ENCODE measurements at regions not wholly inside any gene's neighbourhood (a gene's known extent, or its start where the extent isn't known, plus 50 kb on each side); places are given as distances from the start of the nearest gene placed in this dataset.
"Not testable (repeated sequence)": the region's sequence is repeated elsewhere in the genome, so short reads cannot be mapped to it uniquely, and the experiment has no call there.

DNA sequence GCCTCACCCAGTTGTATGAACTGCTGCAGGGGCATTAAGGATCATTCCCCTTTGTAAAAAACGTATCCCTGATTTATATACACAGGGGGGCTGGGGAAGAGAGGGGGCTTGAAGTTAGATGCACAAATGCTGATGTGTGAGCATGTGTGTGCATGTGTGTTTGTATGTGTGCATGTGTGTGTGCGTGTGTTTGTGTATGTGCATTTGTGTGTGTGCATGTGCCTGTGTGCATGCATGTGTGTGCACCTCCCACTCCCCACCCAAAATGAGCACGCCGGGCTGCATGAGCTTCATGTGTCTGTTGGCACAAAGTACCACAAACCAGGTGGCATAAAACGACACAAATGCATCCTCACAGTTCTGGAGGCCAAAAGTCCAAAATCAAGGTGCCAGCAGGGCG is 1315.2 kb downstream of the TBC1D22A start:
- no peak for DNase-seq (ENCODE audit: low read depth)

DNA sequence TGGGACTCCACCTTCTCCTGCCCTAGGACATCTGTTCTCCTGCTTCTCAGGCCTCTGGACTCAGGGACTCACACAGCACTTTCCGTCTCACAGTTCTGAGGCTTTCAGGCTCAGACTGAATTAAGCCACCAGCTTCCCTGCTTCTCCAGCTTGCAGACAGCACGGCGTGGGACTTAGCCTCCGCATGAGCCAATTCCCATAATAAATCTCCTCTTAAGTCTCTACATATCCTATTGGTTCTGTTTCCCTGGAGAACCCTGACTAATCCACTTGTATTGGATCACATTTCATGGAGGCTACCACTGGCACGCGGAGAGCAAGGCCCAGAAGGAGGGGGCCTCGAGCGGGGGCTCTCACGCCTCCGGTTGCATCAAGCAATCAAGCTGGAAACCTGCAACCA is 1313.6 kb downstream of the TBC1D22A start:
- DNase-seq (ENCODE audit: low read depth): no peak

DNA sequence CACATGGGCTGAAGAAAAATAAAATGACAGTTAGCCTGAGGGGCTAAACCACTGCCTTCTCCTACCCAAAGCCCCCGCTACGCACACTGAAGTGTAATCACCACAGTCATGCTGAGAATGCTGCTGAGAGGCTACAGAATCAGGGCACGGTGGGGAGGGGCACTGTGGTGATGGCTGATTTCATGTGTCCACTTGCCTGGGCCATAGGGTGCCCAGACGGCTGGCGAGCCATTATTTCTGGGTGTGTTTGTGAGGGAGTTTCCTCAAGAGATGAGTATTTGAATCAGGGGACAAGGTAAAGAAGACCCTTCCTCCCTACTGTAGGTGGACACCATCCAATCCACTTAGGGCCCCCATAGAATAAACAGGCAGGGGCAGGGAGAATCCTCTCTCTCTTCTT is 1313.2 kb downstream of the TBC1D22A start:
- no peak for DNase-seq (ENCODE audit: low read depth)

DNA sequence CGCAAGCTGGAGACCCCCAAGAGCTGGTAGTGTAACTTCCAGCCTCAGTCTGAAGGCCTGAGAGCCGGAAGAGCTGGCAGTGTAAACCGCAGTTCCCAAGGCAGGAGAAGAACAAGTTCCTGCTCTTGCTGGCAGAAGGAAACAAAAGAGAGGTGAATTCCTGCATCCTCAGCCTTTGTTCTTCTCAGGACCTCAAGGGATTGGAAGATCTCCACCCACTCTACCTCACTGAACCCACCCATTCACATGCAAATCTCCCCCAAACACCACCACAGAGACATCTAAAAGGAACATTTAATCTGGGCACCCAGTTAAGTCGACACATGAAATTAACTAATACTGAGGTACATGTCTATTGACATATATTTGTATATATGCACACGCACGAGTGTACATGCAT is 1310.3 kb downstream of the TBC1D22A start:
- DNase-seq (ENCODE audit: low read depth): no peak

DNA sequence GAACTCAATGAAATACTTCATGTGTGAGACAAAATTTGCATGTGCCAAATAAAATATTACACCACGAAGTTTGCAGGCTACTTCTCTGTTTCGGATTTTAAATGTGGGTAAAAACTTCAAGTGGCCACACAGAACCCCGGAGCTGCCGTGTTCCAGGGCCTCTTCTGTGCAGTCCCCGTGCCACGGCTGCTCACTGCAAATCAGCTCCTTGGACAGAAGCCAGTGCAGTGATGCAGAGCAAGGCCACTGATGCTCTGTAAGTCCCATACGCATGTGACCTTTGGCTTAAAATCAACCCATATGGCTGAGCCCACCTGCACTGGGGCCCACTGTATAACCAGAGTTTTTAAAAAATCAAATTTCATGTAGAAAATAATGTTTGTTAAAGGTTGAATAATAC is 1309.4 kb downstream of the TBC1D22A start:
- no peak for DNase-seq (ENCODE audit: low read depth)

DNA sequence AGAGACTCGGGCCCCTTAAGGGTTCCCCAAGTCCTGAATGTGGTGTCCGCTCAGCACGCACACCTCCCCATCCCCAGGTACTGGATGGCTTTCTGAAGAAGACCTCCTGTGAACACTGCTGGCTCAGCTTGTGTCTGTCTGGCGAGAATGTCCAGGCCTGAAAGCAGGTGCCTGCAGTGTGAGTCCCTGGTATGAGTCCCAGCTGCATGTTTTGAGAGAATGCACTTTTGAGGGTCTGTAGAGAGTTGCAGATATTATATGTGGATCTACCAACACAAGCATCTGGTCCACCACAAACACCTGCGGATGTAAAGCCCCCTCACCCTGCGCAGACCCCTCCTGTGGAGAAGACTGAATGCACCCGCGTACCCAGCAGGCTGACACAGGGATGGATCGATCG is 1308.9 kb downstream of the TBC1D22A start:
- no peak for DNase-seq (ENCODE audit: low read depth)

DNA sequence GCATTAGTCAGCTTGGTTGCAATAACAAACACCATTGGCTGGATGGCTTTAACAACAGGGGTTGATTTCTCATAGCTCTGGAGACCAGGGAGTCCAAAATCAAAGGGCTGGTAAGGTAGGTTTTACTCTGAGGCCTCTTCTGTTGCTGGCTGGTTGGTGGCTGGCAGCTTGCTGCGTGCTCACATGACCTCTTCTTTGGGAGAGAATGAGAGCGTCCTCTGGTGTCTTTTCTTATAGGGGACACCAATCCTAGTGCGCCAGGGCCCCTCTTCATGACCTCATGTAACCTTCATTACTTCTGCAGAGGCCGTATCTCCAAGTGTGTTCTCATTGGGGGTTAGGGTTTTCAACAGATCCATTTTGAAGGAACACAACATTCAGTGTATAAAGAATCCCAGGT is 1308.3 kb downstream of the TBC1D22A start:
- no peak for DNase-seq (ENCODE audit: low read depth)

DNA sequence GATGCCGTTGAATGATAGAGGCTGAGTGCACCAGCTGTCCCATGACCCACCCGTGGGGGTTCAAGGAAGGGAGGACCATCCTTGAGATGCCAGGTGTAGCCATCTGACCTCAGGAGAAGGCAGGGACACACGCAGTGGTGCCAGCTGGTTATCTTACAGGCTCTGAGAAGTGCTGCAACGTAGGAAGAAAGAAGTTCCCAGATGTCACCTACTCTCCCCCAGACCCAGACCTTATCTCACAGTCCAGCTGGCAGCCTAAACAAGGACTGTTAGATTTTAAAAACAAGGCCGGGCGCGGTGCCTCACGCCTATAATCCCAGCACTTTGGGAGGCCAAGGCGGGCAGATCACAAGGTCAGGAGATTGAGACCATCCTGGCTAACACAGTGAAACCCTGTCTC is 1307.6 kb downstream of the TBC1D22A start:
- DNase-seq (ENCODE audit: low read depth): no peak

DNA sequence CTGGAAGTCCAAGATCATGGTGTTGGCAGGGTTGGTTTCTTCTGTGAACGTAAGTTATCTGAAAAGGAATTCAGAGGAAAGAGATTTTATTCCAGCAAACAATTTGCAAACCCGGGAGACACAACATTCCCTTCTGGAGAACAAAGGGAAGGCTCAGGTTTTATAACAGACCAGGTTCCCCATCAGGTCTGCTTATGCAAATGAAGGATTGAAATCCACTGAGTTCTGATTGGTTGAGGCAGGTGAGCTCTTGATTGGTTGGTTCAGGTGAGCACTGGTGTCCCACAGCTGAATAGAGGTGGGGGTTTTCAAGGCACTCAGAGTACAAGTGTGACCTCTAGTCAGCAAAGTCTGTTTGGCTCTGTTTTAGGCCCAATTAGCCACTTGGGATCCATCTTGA is 1306.8 kb downstream of the TBC1D22A start:
- no peak for DNase-seq (ENCODE audit: low read depth)

DNA sequence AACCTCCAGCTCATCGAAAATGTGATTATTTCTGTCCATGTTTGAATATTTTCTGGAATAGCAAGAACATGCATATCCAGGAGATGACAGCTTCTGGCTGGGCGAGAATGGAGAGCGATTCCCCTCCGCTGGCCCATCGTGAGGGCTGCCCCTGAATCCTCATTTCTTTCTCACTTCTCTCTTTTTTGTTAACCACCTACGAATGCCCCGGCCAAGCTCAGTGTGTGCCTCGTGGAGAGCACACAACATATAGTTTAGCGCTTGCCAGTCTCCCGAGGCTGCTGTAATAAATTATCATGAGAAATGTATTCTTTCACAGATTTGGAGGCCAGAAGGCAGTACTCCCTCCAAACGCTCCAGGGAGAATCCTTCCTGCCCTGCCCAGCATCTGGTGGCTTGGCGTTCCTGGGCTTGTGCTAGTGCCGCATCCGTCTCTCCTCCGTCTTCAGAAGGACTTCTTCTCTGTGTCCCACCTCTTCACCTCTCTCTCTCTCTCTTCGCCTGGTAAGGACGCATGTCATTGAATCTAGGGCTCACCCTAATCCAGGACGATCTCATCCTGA is 1306.0 kb downstream of the TBC1D22A start:
- DNase-seq (ENCODE audit: low read depth): no peak

DNA sequence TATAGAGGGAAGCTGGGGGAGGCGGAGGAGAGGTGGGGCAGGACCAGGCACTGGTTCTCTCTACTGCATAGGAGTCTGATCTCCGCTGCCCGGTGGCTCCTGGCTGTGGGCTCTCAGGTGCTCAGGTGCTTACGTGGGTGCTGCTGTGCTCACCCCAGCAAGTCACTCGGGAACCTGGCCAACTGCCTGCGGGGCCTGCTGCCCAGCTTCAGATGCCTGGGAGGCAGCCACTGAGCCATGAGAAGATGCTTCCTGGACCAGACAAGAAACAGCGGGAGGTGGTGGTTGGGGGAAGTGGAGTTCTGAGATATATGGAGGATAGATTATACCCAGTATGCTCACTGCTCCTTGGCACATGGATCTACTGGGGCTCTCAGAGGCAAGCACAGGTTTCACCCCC is 1303.4 kb downstream of the TBC1D22A start:
- no peak for DNase-seq (ENCODE audit: low read depth)

DNA sequence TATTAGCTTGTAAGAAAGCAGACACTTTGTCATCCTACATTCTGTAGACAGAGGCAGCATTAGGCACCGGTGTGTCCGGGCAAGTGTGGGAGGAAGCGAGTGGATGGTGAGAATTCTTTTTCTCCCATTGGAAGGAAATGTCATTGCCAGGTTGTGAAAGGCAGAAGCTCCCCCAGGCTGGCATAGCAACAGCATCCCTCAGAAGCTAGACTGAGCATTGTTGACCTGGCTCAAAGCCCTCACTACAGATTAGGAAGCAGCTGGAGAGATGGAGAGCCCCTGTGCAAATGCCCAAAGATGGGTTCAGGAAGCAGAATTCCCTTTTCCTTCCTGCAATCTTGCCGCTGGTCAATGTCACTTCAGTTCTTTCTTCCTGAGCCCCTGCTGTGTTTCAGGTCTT is 1299.3 kb downstream of the TBC1D22A start:
- DNase-seq (ENCODE audit: low read depth): no peak

DNA sequence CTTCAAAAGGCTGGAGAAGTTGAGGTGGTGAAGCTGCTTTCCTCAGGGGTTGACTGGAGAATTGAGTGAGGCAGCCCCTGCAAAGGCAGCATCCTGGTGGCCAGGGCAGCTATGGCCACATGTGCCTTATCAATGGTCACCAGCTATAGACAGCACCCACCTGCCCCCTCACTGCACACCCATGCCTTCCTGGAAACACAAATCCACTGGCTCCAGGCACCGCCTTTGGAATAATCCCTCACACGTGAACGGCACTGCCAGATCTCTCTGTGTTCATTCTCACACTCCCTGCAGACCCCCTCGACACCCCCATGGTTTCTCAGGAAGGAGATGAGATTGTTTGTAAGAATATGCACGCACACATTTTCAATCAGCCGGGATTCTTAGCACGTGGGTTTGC is 1297.8 kb downstream of the TBC1D22A start:
- no peak for DNase-seq (ENCODE audit: low read depth)

DNA sequence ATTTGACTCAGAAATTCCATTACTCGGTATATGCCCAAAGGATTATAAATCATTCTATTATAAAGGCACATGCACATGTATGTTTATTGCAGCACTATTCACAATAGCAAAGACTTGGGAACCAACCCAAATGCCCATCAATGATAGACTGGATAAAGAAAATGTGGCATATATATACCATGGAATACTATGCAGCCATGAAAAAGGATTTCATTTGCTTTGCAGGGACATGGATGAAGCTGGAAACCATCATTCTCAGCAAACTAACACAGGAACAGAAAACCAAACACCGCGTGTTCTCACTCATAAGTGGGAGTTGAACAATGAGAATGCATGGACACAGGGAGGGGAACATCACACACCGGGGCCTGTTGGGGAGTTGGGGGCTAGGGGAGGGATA is 1297.1 kb downstream of the TBC1D22A start:
- DNase-seq (ENCODE audit: low read depth): not testable (repeated sequence)

DNA sequence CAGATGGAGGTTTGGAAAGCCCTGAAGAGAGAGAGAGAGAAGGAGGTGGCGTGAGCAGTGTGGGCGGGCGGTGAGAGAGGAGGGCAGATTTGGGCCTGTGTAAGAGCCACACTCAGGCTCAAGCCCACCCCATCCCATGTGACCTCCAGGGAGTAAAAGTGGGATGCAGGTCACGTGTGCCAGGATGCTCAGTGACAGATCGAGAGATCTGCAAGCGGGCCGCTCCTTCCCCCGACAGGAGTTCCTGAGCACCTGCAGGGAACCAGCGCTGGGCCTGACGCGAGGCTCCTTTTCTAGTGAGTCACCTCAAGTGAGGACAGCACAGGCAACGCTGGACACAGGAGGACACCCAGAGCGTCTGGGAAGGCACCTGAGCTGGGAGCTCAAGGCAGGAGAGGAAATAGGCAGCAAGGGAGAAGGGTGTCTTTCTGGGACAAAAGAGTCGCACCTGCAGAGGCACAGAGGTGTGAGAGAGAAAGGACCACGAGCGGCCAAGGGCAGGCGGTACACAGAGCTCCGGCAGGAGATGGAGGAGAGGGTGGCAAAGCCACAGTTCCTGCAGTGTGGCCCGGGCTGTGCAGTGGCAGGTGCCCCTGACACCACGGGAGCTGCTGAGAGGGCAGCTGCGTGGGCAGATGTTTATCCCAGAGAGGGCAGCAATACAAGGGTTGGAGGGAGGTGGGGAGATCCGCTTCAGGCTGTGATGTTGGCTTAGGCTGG is 1294.8 kb downstream of the TBC1D22A start:
- no peak for DNase-seq (ENCODE audit: low read depth)

DNA sequence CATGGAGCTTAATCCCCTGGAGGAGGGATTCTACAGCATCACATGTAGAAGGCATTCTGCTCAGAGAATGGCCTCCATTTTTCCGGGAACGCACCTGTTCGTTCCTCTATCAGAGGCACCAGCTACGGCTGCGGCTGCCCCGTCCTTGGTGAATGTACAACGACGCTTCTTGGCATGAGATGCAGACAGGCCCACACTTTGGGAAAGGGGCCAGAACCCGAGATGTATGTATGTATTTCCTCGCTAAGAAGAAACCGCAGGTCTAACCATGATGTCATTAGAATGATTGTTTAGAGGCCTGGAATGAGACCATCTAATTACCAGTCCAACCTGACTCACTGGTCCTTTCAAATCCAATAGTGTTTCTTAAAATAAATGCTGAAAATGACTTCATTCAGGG is 1293.4 kb downstream of the TBC1D22A start:
- no peak for DNase-seq (ENCODE audit: low read depth)

DNA sequence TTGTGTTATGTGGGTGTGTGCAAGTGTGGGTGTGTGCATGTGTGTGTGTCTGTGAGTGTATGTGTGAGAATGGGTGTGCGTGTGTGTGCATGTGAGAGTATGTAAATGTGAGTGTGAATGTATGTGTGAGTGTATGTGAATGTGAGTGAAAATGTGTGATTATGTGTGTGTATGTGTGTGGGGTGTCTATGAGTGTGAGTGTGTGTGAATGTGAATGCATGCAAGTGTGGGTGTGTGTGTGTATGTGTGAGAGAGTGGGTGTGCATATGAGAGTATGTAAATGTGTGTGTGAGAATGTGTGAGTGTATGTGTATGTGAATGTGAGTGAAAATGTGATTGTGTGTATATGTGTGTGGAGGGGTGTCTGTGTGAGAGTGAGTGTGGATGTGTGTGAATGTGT is 1292.7 kb downstream of the TBC1D22A start:
- DNase-seq (ENCODE audit: low read depth): no peak

DNA sequence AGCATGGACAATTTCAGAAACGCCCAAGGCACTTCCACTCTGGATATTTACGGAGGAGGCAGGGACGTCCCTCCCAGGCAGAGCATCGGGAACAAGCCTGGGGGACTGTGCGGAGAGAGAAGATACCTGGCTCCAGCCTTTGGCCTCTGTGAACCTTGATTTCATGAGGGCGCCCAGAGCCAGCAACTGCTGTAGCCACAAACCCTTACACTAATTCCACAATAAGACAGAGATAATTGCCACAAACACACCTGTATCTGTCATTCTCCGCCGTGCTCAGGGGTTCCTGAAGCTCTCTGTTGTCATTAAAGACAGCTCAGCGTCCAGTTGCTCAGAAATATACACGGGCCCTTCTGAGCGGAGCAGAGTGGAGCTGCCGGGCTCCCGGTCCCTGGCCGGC is 1292.1 kb downstream of the TBC1D22A start:
- DNase-seq (ENCODE audit: low read depth): no peak

DNA sequence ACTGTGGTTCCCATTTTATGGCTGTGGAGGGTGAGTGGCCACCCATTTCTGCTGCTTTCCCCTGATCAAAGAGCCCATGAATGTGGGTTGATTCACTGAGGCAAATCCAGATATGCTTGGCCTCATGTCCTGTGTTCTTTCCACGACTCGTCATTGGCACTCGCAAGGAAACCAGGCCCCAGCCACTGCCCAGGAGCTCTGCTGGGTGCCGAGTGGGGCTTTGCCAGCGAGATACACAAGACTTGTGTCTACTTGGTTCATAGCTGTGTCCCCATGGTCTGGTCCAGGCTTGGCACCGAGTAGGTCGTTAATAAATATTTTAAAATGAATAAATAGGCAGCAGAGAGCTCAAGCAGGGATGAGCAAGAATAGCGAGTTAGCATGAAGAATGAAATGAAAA is 1291.5 kb downstream of the TBC1D22A start:
- no peak for DNase-seq (ENCODE audit: low read depth)

DNA sequence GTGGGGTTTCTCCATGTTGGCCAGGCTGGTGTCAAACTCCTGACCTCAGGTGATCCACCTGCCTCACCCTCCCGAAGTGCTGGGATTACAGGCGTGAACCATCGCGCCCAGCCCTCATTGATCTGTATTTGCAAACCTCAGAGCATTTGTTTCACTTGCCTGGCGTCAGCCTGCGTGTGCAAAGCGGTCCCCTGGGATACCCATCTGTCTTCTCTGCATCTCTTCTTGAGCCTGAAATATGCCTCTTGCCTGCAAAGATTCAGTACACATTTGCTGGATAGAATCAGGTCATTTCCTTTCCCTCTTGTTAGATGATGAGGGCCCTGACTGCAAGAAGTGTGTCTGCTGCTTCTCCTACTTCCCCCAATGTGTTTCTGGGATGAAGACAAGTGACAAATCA is 1291.0 kb downstream of the TBC1D22A start:
- no peak for DNase-seq (ENCODE audit: low read depth)

DNA sequence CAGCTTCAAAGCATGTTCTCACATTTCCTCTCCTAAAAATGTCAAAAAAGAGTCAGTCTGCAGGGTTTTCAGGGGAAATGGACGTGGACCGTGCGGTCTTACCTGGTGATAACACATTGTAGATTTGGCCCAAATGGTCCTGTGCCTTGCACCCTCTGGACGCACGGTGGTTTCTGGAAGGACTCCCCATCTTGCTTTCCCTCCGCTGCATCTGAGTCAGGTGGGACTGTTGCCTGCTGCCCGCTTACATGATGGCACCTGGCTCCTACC is 1290.1 kb downstream of the TBC1D22A start:
- no peak for DNase-seq (ENCODE audit: low read depth)

DNA sequence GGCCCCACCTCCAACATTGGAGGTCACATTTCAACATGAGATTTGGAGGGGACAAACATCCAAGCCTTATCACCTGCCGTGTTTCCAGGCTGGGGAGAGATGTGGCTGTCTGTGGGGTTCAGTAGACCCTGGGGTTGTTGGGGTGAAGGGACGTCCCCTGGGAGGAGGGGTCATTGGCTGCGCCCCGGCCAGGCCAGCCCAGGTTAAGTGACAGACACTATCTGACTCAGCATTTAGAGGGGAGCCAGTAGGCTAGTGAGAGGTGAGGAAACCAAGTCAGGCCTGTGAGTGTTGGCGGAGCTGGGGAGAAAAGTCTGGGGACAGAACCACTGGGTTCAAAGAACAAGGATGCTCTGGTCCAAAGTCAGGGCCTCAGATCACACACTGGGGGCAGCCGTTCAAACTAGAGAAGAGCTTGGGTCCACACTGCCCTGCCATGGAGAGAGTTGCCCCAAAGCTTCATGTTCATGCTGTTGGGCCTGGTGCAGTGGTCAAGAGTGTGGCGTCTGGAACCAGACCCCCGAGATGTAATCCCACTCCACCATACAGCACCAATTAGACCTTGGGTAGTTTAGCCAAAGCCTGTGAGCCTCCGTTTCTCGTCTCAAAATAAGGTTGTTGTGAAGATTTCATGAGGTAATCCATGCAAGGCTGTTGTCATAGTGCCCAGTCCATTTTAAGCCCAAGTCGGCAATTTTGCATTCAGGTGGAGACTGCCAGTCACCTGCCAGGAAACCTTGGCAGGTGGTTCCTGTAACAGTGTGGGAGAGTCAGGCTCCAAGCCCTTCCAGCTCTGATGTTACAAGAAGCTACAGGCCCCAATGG is 1289.6 kb downstream of the TBC1D22A start:
- DNase-seq (ENCODE audit: low read depth): no peak

DNA sequence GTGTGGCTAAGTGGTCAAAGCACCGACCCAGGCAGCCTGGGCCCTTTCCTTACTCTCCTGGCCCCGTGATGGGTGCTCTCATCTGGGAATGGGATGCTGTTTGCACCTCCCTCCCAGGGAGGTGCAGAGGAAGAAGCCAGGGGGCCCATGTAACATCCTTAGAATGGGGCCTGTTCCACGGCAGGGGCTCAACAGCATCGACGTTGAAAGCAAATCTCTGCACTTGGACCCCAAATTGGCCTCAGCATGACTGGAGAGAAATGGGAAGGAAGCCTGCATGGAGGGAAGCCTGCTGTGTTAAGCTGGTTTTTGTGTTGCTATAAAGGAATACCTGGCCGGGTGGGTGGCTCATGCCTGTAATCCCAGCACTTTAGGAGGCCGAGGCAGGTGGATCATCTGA is 1288.4 kb downstream of the TBC1D22A start:
- DNase-seq (ENCODE audit: low read depth): no peak

DNA sequence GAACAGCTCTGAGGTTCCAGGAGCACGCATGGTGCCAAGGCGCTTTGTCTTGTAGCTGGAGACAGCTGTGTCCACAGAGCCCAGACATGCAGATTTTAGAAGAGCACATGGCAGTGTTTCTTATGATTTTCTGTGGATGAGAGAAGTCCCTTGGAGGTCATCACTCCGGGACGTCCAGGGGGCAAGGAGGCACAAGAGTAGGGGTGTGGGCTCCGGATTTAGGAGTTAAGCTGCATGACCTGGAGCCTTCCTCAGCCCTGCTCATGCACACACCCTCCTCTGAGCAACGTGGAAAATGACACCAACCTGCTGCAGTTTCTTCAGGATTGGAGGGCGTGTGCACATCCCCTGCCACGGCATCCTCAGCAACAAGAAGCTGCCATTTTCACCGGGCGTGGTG is 1286.7 kb downstream of the TBC1D22A start:
- no peak for DNase-seq (ENCODE audit: low read depth)

All from non-pigmented ciliary epithelial cell (primary cell).